Dendritic cell treated with granulocyte-macrophage colony-stimulating factor and Interleukin-4, amounts not matched to agents 40 ng/mL and 50 ng/mL, for 4 days (primary cell): ENCODE measurements at regions not wholly inside any gene's neighbourhood (a gene's known extent, or its start where the extent isn't known, plus 50 kb on each side); places are given as distances from the start of the nearest gene placed in this dataset.
"Not testable (repeated sequence)": the region's sequence is repeated elsewhere in the genome, so short reads cannot be mapped to it uniquely, and the experiment has no call there.

ENCODE experiments used
- H3K27ac Mint-ChIP-seq: one replicate; pipeline ENCODE4 v1.8.0; 2022; ENCODE audit warnings: mild to moderate bottlenecking, mixed read lengths
- H3K27me3 Mint-ChIP-seq: one replicate; pipeline ENCODE4 v1.8.0; 2022; ENCODE audit warnings: mild to moderate bottlenecking, mixed read lengths
- H3K36me3 Mint-ChIP-seq: one replicate; pipeline ENCODE4 v1.8.0; 2022; ENCODE audit warnings: low read depth, mixed read lengths
- H3K4me1 Mint-ChIP-seq: one replicate; pipeline ENCODE4 v1.8.0; 2022; ENCODE audit warnings: low read depth, mixed read lengths
- H3K4me3 Mint-ChIP-seq: one replicate; pipeline ENCODE4 v1.8.0; 2022; ENCODE audit warnings: mild to moderate bottlenecking, moderate library complexity, mixed read lengths
- H3K9me3 Mint-ChIP-seq: one replicate; pipeline ENCODE4 v1.8.0; 2022; ENCODE audit warnings: mixed read lengths
- intact Hi-C: fragments of 100-400 bp; cut with micrococcal nuclease; formaldehyde crosslinking; loops from one replicate; pipeline ENCODE4 v1.15.0; 2022

DNA sequence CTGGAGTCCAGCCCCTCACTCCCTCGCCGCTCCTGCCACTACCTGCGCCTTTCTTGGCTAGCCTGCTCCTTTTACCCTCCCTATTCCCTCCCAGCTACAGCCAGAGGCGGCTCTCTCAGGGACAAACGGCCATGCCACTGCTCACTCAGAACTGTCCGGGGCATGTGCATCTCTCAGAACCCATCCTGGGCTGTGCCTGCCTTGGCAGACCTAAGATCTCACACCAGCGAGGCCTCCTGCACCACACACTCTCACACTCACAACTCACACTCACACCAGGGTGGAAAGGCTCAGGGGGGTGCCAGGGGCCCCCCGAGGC lies 180.3 kb downstream of the TMEM121 start:
- intact Hi-C loops, H3K27me3 Mint-ChIP-seq, H3K27ac Mint-ChIP-seq, H3K4me1 Mint-ChIP-seq, H3K9me3 Mint-ChIP-seq, H3K36me3 Mint-ChIP-seq, H3K4me3 Mint-ChIP-seq: not testable (repeated sequence)

DNA sequence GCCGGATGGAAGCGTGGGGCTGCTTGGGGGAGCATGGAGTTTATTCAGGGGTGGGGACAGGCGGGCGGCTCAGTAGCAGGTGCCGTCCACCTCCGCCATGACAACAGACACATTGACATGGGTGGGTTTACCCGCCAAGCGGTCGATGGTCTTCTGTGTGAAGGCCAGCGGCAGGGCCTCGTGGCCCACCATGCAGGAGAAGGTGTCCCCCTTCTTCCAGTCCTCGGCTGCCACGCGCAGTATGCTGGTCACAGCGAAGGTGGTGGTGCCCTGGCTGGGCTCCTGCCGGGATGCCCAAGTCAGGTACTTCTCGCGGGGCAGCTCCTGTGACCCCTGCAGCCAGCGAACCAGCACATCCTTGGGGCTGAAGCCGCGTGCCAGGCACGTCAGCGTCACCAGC lies 180.7 kb downstream of the TMEM121 start:
- H3K4me3 Mint-ChIP-seq, H3K9me3 Mint-ChIP-seq, intact Hi-C loops, H3K4me1 Mint-ChIP-seq, H3K27ac Mint-ChIP-seq, H3K27me3 Mint-ChIP-seq, H3K36me3 Mint-ChIP-seq: not testable (repeated sequence)

DNA sequence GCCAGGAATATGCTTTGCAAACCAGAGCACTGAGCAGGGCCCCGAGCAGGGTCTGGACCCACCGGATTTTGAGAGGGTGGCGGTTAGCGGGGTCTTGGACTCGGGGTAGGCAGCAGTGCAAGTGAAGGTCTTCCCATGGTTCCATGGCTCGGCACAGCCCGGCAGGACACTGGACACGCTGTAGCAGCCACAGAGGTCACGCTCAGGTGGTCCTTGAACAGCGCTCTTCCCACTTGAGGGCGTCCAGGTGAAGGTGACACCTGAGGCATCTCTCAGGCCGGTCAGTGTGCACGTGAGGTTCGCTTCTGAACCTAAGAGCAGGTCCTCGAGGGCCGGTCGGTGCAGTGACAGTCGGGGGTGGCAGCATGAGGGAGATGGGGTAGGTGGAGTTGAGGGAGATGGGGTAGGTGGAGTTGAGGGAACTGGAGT lies 181.4 kb downstream of the TMEM121 start:
- intact Hi-C loops, H3K9me3 Mint-ChIP-seq, H3K27ac Mint-ChIP-seq, H3K4me1 Mint-ChIP-seq, H3K36me3 Mint-ChIP-seq, H3K4me3 Mint-ChIP-seq, H3K27me3 Mint-ChIP-seq: not testable (repeated sequence)

DNA sequence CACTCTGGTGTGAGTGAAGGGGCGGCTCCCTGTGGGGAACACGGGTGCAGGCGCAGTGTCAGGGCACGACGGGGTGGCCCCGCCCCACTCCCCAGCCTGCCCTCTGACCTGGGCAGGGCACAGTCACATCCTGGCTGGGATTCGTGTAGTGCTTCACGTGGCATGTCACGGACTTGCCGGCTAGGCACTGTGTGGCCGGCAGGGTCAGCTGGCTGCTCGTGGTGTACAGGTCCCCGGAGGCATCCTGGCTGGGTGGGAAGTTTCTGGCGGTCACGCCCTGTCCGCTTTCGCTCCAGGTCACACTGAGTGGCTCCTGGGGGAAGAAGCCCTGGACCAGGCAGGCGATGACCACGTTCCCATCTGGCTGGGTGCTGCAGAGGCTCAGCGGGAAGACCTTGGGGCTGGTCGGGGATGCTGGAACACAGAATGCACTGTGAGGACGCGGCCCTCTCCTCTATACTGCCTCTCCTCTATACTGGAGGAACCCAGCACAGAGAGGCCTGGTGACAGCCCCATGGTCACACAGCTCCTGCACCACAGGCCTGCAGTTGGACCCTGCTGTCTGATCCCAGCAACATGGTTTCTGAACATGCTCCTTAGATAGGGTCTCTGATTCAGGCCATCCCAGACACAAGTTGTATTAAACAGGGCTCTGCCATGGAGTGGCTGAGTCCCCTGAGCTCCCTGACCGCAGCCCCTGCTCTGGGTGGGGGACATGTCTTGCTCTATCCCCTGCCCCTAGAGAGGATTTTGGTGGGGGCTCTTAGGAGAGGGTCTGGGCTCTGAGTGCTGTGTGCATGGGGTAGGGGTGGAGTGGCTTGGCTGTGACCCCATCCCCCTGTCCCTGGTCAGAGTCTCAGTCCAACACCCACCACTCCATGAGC lies 182.1 kb downstream of the TMEM121 start:
- H3K9me3 Mint-ChIP-seq, H3K27ac Mint-ChIP-seq, H3K4me3 Mint-ChIP-seq, intact Hi-C loops, H3K4me1 Mint-ChIP-seq, H3K36me3 Mint-ChIP-seq, H3K27me3 Mint-ChIP-seq: not testable (repeated sequence)

DNA sequence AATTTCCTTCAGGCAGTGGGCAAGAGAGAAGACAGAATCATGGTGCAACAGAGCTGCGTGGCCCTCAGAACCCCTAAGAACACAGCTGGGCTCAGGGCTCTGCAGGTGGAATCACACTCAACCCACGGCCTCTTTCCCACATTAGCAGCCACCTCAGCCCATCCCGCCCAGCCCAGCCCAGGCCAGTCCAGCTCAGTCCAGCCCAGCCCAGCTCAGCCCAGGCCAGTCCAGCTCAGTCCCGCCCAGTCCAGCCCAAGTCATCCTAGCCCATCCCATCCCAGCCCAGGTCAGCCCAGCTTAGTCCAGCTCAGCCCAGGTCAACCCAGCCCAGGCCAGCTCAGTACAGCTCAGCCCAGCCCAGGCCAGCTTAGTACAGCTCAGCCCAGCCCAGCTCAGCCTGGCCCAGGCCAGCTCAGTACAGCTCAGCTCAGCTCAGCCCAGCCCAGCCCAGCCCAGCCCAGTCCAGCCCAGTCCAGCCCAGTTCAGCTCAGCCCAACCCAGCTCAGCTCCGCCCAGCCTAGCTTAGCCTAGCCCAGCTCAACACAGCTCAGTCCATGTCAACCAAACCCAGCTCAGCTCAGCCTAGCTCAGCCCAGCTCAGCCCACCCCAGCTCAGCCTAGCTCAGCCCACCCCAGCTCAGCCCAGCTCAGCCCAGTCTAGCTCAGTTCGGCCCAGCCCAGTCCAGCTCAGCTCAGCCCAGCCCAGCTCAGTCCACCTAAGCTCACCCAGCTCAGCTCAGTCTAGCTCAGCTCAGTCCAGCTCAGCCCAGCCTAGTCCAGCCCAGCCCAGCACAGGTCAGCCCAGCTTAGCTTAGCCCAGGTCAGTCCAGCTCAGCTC lies 183.1 kb downstream of the TMEM121 start:
- no peaks in the 10 kb centered on the region for H3K36me3 Mint-ChIP-seq

DNA sequence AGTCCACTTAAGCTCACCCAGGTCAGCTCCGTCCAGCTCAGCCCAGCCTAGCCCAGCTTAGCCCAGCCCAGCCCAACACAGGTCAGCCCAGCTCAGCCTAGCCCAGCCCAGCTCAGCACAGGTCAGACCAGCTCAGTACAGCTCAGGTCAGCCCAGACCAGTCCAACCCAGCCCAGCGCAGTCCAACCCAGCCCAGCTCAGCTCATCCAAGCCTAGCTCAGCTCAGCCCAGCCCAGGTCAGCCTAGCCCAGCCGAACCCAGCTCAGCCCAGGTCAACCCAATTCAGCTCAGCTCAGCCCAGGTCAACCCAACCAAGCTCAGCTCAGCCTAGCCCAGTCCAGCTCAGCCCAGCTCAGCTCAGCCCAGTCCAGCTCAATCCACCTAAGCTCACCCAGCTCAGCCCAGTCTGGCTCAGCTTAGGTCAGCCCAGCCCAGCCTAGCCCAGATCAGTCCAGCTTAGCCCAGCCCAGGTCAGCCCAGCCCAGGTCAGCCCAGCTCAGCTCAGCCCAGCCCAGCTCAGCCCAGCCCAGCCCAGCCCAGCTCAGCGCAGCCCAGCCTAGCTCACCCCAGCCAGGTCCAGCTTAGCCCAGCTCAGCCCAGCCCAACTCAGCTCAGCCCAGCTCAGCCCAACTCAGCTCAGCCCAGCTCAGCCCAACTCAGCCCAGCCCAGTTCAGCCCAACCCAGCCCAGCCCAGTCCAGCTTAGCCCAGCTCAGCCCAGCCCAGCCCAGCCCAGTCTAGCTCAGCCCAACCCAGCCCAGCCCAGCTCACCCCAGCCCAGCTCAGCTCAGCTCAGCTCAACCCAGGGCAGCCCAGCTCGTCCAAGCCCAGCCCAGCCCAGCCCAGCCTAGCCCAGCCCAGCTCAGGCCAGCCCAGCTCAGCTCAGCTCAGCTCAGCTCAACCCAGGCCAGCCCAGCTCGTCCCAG lies 184.0 kb downstream of the TMEM121 start:
- Mint-ChIP-seq H3K4me3 (no peak overlapping the region), H3K9me3 (no peaks in the 10 kb centered on the region), H3K4me1 (no peaks in the 10 kb centered on the region), H3K36me3 (no peaks in the 10 kb centered on the region), H3K27me3 (no peaks in the 10 kb centered on the region), H3K27ac (peak overlapping the region; percentile 14)
- intact Hi-C loops: no loop called here

More for the DNA sequence above, 183.1 kb downstream of the TMEM121 start:
- no peak overlapping the region for H3K4me3 Mint-ChIP-seq
- intact Hi-C loops: no loop called here
- no peaks in the 10 kb centered on the region for H3K4me1 Mint-ChIP-seq
- no peaks in the 10 kb centered on the region for H3K27me3 Mint-ChIP-seq
- H3K27ac Mint-ChIP-seq: peak overlapping the region; percentile 14
- no peaks in the 10 kb centered on the region for H3K9me3 Mint-ChIP-seq

DNA sequence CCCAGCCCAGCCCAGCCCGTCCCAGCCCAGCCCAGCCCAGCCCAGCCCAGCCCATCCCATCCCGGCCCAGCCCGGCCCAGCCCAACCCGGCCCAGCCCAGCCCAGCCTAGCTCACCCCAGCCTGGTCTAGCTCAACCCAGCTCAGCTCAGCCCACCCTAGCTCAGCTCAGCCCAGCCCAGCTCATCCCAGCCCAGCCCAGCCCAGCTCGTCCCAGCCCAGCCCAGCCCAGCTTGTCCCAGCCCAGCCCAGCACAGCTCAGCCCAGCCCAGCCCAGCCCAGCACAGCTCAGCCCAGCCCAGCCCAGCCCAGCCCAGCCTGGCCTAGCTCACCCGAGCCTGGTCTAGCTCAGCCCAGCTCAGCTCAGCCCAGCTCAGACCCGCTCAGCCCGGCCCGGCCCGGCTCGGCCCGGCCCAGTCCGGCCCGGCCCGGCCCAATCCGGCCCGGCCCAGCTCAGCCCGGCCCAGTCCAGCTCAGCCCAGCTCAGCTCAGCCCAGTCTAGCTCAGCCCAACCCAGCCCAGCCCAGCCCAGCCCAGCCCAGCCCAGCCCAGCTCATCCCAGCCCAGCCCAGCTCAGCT lies 184.7 kb downstream of the TMEM121 start:
- Mint-ChIP-seq H3K36me3 (no peaks in the 10 kb centered on the region), H3K27me3 (no peaks in the 10 kb centered on the region), H3K4me1 (no peaks in the 10 kb centered on the region), H3K9me3 (no peaks in the 10 kb centered on the region), H3K27ac (no peak overlapping the region), H3K4me3 (no peak overlapping the region)
- intact Hi-C loops: no loop called here

DNA sequence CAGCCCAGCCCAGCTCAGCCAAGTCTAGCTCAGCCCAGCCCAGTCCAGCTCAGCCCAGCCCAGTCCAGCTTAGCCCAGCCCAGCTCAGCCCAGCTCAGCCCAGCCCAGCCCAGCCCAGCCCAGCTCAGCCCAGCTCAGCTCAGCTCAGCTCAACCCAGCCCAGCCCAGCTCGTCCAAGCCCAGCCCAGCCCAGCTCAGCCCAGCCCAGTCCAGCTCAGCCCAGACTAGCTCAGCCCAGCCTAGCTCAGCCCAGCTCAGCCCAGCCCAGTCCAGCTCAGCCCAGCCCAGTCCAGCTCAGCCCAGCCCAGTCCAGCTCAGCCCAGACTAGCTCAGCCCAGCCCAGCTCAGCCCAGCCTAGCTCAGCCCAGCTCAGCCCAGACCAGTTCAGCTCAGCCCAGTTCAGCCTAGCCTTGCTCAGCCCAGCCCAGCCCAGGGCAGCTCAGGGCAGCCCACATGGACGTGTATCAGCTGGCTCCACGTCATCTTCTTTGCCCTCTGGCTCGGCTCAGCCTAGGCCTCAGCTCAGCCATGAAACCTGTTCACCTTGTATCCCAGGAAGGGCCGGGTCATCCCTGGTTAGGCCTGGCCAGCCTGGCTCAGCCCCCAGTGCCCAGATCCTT lies 185.6 kb downstream of the TMEM121 start:
- Mint-ChIP-seq H3K4me1 (no peaks in the 10 kb centered on the region), H3K9me3 (no peaks in the 10 kb centered on the region), H3K27ac (no peak overlapping the region), H3K27me3 (no peaks in the 10 kb centered on the region), H3K36me3 (no peaks in the 10 kb centered on the region), H3K4me3 (no peak overlapping the region)
- intact Hi-C loops: no loop called here

DNA sequence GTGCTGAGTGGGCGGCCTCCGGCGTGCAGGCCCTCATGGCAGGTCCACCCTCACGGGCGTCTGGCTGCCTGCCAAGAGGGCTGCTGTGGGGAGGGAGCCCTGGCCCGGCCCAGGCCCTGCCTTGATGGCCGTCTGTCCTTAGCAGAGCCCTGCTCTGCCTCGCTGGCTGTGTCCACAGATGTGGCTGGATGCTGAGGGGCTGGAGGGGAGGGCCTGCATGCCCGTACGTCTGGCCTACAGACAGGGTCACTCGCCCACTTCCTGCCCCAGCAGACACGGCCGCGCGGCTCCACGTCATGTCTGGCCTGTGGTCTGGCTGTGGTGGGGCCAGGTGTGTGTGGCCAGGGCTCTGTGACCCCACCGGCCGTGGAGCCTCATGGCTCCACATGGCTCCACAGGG lies 186.3 kb downstream of the TMEM121 start:
- intact Hi-C loops, H3K4me3 Mint-ChIP-seq, H3K36me3 Mint-ChIP-seq, H3K27ac Mint-ChIP-seq, H3K27me3 Mint-ChIP-seq, H3K9me3 Mint-ChIP-seq, H3K4me1 Mint-ChIP-seq: not testable (repeated sequence)

DNA sequence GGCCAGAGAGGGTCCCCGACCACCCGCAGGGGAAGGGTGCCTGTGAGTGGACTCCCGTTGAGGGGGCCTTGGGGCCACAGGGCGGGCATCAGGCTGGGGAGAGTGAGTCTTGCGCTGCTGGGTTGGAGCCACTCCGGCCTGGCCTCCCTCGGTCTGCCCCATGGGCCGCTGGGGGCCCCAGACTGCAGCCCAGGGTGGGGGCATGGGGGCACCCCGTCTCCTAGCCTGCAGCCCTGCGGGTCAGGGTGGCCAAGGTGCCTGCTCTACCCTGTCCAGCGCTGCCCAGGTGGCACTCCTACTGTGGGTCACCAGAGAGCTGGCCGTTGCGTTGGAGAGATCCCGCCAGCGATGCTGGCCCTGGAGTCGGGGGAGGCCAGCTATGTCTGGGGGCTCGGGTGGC lies 186.8 kb downstream of the TMEM121 start:
- H3K36me3 Mint-ChIP-seq, intact Hi-C loops, H3K27me3 Mint-ChIP-seq, H3K4me1 Mint-ChIP-seq, H3K4me3 Mint-ChIP-seq, H3K27ac Mint-ChIP-seq, H3K9me3 Mint-ChIP-seq: not testable (repeated sequence)

DNA sequence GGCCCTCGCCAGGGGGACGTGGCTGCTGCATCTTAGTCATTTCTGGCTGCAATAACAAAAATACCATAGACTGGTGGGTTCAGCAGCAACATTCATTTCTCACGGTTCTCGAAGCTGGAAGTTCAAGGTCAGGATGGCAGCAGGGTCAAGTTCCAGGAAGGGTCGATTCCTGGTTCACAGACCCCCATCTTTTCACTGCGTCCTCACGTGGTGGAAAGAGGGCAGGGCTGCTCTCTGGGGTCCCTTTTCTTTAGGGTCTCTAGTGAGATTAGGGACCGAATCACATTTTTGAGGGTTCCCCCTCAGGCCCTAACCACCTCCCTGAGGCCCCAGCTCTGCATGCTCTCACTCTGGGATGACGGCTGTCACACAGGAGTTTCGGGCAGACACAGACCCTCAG lies 187.5 kb downstream of the TMEM121 start:
- intact Hi-C loops, H3K27ac Mint-ChIP-seq, H3K4me3 Mint-ChIP-seq, H3K36me3 Mint-ChIP-seq, H3K9me3 Mint-ChIP-seq, H3K27me3 Mint-ChIP-seq, H3K4me1 Mint-ChIP-seq: not testable (repeated sequence)

DNA sequence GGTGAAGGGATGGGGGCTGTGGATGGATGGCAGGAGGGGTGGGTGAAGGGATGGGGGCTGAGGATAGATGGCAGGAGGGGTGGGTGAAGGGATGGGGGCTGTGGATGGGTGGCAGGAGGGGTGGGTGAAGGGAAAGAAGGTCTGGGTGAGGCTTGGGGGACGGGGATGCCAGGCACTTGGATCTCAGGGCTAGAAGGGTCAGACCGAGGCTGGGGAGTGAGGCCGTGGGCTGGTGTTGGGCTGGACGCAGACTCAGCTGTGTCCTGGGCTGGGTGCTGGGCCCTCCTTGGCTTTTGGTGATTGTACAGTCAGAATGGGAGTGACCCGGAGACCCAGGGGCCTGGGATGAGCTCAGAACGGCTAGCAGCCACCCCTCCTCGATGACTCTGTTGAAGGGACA lies 192.4 kb downstream of the TMEM121 start:
- H3K27ac Mint-ChIP-seq, H3K4me3 Mint-ChIP-seq, H3K27me3 Mint-ChIP-seq, H3K4me1 Mint-ChIP-seq, intact Hi-C loops, H3K36me3 Mint-ChIP-seq, H3K9me3 Mint-ChIP-seq: not testable (repeated sequence)

DNA sequence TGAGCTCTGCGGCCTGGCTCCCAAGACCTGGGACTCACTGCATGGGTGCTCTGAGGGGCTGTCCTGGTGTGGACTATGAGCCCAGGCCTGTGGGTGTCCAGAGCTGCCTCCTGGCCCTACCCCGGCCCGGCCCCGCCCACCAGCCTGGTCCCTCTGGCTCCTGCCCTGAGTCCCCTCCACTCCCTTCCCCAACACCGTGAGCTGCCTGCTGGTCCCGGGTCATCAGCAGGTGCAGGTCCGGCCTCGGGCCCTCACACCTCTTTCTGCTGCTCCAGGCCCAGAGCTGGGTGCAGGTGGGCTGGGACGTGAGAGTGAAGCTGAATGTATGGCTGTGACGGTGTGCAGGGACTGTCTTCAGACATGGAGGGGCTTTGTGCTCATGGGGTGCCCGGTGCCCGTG lies 193.7 kb downstream of the TMEM121 start:
- H3K27me3 Mint-ChIP-seq, intact Hi-C loops, H3K4me3 Mint-ChIP-seq, H3K27ac Mint-ChIP-seq, H3K9me3 Mint-ChIP-seq, H3K36me3 Mint-ChIP-seq, H3K4me1 Mint-ChIP-seq: not testable (repeated sequence)
